Kasumi-1 (cell line): ENCODE measurements at regions not wholly inside any gene's neighbourhood (a gene's known extent, or its start where the extent isn't known, plus 50 kb on each side); places are given as distances from the start of the nearest gene placed in this dataset.
A peak's percentile ranks its signal among the peaks of the same experiment; 100 is the strongest.

ENCODE experiments used
- DNase-seq, 2 experiments: peaks; one replicate each; lab custom pipeline; 2025; lab: John Stamatoyannopoulos, UW

GRCh38 chr4:57172065-57172464, 61.9 kb upstream of the IGFBP7 start:
- DNase-seq: no peak

- no peak for DNase-seq
These were observed 58.8 kb upstream of the IGFBP7 start for GRCh38 chr4:57168982-57169381.

- DNase-seq: peak; percentile 97 to 98
These were observed 53.6 kb upstream of the IGFBP7 start for GRCh38 chr4:57163530-57164459.

GRCh38 chr4:57162499-57163019, 52.4 kb upstream of the IGFBP7 start:
- DNase-seq: no peak
